Myocyte (in vitro differentiated cells): ENCODE measurements at regions not wholly inside any gene's neighbourhood (a gene's known extent, or its start where the extent isn't known, plus 50 kb on each side); places are given as distances from the start of the nearest gene placed in this dataset.

Experiments used
- DNase-seq: peaks from one replicate; pipeline ENCODE4 v3.0.0-alpha.2; 2012; ENCODE audit warnings: low read depth

DNA sequence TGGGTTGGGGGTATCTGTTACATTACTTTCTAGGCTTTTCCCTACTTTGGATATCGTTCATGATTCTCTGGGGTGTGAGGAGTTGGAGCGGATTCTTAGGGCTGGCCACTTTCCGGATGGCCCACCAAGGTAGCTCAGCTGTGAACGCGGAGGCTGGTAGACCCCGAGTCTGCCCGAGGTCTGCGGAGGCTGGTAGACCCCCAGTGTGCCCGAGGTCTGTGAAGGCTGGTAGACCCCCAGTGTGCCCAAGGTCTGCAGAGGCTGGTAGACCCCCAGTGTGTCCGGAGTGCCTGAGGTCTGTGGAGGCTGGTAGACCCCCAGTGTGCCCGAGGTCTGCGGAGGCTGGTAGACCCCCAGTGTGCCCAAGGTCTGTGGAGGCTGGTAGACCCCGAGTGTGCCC is 99.2 kb upstream of the ZNF469 start:
- no peak for DNase-seq

DNA sequence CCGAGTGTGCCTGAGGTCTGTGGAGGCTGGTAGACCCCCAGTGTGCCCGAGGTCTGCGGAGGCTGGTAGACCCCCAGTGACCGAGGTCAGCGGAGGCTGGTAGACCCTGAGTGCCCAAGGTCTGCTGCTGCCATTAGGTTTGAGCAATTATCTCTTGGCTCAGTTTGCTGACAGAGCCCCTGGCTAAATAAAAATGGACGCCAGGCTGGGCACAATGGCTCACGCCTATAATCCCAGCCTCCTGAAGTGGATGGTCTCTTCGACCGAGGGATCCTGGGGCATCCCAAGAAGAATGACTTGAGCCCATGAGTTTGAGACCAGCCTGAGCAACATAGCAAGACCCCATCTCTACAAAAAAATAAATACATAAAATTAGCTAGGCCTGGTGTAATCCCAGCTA is 98.7 kb upstream of the ZNF469 start:
- DNase-seq = no peak

DNA sequence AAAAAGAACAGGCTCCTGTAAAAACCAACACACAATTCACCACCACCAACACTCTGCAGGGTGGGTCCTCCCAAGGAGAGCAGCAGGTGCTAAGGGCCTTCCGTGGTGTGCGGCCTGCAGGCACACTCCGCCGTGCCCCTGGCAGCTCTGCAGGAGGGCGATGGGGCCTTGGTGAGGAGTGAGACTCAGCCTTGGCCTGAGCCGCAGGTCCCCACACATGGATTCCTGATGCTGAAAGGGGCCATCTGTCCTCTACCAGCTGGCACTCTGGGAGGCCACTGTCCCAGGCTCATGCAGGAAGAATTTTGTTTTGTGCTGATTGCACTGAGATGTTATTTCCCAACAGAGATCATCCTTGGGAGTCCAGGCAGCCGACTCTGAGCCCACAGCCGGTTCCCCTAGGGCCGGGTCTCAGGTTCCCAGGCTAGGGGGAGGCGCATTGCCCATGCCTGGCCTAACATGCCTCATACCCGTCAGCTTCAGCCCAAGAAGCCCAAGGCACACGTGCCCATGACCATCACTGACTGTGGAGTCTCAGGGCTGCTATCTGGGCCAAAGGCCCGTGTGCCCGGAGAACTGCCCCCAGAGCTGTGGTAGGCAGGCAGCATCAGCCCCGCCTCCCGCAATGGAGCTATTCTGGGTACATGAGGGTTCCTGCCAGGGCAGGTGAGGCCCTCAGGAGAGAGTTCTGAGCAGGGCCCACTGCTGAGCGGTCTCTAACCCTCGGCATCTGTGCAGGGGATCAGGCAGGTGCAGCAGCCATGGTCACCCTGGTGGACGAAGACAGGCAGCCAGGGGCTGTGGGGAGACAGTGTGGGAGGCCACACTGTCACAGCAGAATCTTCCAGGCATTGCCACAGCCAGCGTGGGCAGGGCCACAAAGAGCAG is 97.9 kb upstream of the ZNF469 start:
- peak; percentile 88 for DNase-seq

DNA sequence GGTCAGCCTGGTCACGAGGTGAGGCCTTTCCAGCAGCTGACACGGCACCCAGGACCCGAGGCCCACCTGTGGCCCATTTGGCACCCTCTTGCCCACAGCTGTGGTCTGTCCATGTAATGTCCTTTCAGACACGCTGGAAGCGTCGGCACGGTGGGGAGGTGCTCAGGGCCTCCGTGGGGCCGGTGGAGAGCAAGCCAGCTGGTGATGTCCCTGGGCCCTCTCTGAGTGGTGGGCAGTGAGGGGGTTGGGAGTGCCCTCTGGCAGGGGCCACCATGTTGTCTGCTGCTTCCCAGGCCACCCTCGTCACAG is 97.3 kb upstream of the ZNF469 start:
- no peak for DNase-seq

DNA sequence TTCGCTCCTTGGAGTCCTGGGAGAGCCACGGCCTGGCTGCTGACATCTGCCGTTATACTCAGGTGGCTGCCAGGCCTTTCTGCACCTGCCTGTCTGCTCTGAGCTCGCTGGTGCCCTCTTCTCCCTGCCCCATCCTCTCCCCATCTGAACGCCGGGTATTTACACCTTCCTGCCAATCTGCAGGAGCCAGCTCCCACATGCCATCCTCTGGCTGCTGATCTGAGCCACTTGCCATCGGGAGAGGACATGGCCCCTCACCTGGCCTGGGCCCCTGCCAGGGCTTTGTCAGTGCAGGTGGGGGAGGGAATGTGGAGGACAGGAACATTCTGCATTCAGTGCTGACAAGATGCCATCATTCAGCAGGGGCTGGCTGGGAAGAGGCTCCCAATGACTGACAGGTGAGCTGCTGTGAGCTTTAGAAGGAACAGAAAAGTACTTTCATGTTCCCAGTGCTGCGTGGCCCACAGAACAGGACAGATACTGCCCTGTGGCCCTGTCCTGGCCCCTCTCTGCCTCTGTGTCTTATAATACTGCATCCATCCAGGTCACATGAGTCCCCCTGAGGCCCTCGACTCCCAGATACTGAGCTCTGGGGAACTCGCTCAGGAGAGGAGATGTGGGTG is 96.3 kb upstream of the ZNF469 start:
- DNase-seq = no peak

DNA sequence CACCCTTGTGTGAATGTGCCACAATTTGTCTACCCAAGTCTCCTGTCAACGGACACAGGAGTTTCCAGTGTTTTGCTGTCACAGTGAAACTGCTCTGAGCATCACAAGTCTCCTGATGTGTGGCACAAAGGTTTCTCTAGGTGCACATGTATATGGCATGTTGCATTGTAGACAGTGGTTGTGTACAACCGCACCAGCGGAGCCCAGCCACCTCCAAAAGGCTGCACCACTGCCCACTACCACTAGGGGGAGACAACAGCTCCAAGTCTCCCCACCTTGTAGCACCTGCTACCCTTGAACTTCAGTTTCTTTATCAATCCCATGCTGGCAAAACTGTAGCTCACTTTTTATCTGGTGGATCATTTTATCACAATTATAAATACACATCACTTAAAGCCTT is 95.5 kb upstream of the ZNF469 start:
- DNase-seq = no peak

DNA sequence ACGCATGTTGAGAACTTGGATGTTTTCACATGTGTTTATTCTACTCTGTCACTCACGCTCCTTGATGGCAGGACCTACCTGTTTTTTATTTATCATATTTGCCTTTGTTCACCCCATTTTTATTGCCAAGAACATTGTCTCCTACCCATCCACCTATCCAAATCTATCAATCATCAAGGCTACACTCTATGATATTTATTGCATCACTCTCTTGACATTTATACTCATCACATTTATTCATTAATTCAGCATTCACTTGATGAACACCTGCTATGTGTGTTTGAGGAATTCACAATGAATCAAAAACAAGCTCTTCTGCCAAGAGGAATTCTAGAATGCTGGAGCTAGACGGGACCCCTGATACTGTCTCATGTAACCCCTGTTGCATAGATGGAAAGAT is 94.5 kb upstream of the ZNF469 start:
- DNase-seq = no peak

DNA sequence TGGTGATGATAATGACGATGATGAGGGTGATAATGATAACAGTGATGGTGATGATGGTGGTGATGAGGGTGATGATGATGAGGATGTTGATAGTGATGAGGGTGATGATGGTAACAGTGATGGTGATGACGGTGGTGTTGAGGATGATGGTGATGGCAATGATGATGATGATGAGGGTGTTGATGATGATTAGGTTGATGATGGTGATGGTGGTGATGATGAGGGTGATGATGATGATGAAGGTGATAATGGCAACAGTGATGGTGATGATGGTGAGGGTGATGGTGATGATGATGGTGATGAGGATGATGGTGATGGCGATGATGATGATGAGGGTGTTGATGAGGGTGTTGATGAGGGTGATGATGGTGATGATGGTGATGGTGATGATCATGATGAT is 93.8 kb upstream of the ZNF469 start:
- no peak for DNase-seq

DNA sequence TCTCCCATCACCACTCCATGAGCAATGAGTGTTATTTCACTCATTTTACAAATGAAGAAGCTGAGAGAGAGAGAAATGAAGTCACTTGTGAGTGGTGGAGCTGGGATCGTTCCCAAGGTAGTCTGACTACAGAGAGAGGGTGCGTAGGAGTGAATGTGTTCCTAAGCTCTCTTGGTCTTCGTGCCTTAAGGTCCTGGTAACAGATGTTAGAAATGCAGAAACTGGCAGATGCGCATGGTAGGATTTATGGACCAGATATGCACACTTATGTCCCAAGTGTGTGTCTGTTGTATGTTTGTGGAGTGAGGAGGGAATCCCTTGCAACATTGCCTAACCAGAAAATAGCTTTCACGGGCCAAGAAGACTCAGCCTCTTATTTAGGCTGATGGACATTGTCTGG is 93.2 kb upstream of the ZNF469 start:
- no peak for DNase-seq

DNA sequence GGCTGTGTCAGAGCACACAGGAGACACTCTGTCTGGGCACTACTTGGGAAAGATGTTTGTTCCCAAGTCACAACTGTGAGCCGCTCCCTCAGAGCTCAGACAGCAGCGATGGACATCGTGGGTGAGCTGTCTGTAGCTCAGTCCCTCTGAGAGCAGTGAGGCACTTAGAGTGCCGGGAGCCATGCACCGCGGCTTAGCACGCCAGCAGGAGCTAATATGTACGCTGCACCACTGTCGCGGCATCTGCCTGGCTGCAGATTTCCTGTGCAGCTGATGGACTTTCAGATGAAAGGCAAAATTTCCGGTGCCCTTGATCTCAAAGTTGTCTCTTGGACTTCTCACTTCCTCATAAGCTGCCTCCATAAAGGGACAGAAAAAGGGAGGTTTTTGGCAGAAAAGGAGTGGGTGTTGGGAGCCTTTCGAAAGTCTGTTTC is 92.8 kb upstream of the ZNF469 start:
- no peak for DNase-seq

DNA sequence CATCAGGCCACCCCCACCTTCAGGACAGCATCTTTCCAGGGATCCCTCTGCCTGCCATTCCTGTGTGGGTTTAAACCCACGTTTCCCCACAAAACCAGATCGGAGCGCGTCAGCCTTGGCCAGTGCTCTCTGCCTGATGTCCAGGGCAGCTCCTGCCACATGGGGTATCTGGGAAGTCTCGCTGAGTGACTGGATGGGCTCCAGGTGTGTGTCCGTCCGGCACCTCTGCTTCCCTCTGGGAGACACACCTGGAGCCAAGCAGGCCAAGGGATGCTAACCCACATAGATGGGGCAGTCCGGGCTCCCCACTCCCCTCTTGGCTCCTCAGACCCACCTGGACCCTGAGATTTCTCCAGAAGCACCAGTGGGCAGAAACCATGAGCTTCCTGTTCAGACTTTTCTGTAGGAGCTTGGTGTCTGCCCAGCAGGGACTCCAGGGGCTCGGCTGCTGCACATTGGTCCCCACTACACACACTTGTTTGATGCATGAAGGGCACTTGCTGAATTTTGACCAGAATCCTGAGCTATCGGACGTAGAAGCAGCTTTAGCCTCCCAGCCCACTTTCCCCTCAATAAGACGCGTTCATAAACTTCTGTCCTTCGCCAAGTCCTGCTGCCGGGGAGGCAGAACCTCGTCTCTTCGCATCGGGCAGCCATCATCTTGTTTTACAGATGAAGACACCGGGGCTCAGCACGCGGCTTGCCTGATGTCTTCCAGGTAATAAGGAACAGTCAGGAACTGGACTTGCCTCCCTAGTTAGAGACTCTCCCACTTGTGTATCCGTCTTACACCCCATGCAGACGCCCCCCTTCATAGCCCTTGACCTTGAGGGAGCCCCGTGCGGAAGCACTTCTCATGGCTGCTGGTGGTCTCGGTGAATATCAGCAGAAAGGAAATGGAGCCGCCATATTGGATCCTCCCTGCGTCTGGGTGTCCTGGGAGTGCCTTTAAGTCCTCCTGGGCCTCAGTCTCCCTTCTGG is 91.6 kb upstream of the ZNF469 start:
- no peak for DNase-seq

DNA sequence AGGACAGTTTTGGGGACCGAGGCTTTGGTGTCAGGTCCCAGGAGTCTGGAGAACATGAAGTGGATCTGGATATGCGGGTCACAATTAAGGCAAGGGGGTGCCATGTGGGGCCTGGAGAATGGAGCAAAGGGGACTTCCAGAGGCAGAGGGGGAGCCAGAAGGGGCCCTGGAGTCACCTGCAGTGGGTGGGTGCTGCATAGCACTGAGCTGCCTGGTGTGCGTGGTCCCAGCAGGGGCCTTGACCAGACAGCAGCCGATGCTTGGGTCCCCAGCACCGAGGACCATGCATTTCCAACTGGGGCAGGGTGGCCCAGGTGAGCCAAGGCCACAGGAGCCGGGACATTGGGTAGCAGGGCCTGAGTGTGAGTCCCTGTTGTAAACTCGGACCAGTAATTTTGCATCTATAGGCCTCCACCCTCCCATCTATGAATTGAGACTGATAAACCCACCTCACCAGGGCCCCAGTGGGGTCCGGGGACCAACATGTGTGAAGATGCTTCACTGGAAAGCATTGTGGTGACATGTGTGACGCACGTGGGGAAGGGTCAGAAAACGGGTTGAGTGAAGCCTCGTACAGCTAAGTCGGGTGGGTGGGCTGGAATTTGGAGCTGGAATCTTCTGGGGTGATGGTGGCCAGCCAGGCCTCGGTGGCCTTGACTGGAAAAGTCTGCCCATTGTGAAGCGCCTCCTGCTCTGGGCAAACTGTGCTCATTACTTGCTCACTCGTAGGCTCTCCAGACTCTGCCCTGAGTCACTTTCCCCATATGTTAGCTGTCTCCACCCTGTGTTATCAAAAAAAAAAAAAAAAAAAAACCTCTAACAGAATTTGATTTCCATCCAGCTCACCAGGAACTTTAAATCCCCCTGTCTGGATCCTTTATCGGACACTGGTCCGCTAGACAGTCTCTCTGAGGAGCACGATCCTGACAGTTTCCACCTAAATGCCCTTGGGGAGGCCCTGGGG is 90.5 kb upstream of the ZNF469 start:
- no peak for DNase-seq

DNA sequence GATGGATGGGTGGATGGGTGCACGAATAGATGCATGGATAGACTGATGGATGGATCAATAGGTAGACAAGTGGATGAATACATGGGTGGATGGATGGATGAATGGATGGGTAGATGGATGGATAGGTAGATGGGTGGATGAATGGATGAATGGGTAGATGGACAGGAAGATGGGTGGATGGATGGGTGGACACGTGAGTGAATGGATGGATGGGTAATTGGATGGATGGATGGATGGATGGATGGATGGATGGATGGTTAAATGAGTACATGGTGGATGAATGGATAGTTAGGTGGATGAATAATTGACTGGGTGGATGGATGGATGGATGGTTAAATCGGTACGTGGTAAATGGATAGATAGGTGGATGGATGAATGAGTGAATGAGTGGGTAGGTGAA is 89.7 kb upstream of the ZNF469 start:
- no peak for DNase-seq

DNA sequence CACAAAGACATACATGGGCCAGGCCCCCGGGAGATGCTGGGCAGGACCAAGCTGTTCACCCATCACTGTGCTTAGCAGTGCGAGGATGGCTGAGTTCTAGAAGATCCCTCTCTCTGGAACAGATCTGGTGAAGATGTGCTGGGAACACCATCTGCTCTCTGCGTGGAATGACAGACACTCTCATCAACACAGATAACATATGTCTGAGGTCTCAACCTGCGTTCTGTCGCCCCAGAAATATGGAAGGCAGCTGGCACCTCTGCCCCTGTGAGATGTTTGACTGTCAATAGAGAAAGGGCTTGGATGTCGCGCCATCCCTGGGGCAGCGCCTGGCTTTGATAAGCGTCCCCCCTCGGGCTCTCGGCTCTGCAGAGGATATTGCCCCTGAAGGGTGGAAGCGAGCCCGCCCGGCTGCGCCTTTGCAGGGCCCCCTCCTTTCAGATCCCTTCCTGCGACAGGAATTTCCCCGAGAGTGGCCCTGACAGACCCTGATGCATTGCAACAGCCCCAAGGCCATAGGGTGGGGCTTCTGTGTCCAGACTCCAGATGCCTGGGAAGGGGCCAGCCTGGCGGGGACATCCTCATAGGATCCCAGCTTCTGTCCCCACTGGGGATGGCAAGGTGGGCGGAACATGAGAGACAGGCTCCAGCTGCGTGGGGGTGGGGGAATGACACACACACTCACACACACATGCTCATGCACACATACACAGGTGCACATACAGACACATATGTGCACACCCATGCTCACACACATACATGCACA is 86.9 kb upstream of the ZNF469 start:
- DNase-seq = no peak

DNA sequence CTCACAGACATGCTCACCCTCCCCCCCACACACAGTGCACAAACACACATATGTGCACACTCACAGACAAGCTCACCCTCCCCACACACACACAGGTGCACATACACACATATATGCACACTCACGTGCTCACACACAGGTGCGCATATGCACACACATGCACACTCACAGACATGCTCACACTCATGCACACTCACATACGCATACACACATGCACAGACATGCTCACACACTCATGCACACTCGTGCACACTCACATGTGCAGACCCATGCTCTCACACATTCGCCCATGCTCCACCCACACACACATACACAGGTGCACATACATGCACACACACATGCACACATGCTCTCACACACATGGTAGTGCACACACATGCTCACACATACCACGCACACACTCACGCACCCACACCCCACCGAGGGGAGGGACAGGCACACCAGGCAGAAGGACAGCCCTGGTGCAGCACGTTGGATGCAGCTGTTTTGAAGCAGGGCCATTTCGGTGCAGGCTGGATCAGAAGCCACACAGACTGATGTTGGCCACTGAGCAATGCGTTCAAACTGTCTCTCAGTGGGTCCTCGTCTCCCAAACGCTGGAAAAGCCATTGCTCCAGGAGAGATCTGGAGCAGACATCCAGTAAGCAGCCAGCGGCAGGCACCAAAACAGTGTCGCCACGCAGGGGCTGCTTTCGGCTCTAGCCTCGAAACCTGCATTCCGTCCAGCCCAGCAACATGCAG is 86.2 kb upstream of the ZNF469 start:
- no peak for DNase-seq

DNA sequence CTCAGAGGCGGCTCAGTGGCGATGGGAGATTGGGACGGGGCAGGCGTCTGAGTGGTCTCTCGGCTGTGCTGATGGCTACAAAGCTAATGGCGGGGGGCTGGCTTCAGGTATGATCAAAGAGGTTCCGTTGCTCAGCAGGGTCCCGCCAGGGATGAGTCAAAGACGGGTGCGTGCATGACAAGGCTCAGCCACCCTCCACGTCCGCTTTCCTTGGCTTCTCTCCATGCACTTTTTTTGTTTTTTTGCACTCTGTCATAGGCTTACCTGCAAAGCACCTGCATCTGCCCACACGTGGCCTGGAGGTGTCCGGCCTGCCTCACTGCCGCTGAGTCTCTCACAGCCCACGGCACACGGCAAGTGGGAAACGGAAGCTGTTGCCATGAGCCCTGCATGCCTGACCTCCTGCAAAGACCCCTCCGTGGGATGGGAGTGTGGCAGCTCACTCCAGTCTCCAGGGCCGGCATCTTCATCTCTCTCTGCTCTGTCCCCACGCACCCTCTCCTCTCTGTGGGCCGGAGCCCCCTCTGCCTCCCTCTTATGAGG is 85.5 kb upstream of the ZNF469 start:
- no peak for DNase-seq

DNA sequence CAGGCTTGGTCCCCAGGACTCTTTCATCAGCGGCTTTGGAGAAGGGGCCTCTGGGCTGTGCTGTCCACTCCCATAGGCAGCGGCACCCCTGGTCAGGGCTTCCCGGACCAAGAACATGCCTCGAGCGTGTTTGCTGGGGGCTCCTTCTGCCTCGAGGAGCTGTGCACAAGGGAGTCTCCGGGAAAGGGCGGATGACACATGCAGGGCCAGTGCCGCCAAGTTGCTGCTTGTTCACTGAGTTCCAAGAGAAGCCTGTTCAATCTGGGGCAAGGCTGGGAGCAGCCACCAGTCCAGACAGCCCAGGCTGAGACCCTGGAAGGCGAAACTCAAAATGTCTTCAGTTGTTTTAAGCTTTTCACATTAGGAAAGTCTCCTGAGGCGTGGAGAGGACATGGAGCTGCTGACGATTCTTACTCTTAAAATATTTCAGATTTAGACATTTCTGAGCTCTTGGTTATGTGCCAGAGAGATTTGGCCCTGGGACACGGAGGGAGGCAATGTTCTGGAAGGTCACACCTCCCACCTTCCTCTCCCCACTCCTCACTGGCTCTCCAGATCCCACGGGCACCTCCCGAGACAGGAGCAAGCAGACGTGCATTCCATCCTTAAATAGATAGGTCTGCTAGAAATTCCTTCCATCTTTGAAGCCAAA is 84.5 kb upstream of the ZNF469 start:
- no peak for DNase-seq
